Gastrocnemius medialis (tissue), 4 donors: ENCODE measurements at regions not wholly inside any gene's neighbourhood (a gene's known extent, or its start where the extent isn't known, plus 50 kb on each side); places are given as distances from the start of the nearest gene placed in this dataset.

Experiments used
- ATAC-seq, 2 donors: fragments of 150-250 bp; one replicate each; pipeline ENCODE4 v1.9.1; 2016
- DNase-seq, 2 donors: peaks; one replicate each; pipeline ENCODE4 v3.0.0-alpha.2; 2019
- H3K27ac ChIP-seq, 4 donors: fragments of 200-600 bp; sonication (generic); 1 replicate in 1 of 4; 2 replicates in 3 of 4; pipeline ENCODE4 v1.5.1; 2016 to 2018; ENCODE audit warnings: mild to moderate bottlenecking in 2 of 4, moderate library complexity in 1 of 4
- H3K27me3 ChIP-seq, 3 donors: fragments of 200-600 bp; sonication (generic) in 2 of 3; 1 replicate in 1 of 3; 2 replicates in 2 of 3; pipeline versions ENCODE4 v1.5.1 to v1.6.0; 2016 to 2019; ENCODE audit warnings: mild to moderate bottlenecking in 1 of 3, moderate library complexity in 1 of 3
- H3K36me3 ChIP-seq, 2 donors: fragments of 200-600 bp; sonication (generic) in 1 of 2; one replicate each; pipeline ENCODE4 v1.5.1; 2017 to 2018
- H3K4me1 ChIP-seq, 2 donors: fragments of 200-600 bp; sonication (generic) in 1 of 2; one replicate each; pipeline ENCODE4 v1.5.1; 2016 to 2017; ENCODE audit warnings: mild to moderate bottlenecking in 2 of 2
- H3K4me3 ChIP-seq, 4 donors: fragments of 200-600 bp; sonication (generic) in 3 of 4; 1 replicate in 1 of 4; 2 replicates in 3 of 4; pipeline ENCODE4 v1.5.1; 2016 to 2019; ENCODE audit warnings: mild to moderate bottlenecking in 2 of 4
- H3K9me3 ChIP-seq, 3 donors: fragments of 200-600 bp; sonication (generic) in 2 of 3; 1 replicate in 1 of 3; 2 replicates in 2 of 3; pipeline ENCODE4 v1.5.1; 2016 to 2019
- CTCF ChIP-seq, 5 experiments: fragments of 450-650 bp in 3 of 5; fragments of 200-600 bp in 2 of 5; sonication (generic) in 2 of 5; IDR thresholded peaks in 4 of 5; conservative IDR thresholded peaks in 1 of 5; 1 replicate in 4 of 5; 2 replicates in 1 of 5; pipeline ENCODE4 v1.5.1; 2016 to 2019; ENCODE audit warnings: antibody characterized with exemption in 5 of 5, mild to moderate bottlenecking in 3 of 5, moderate library complexity in 3 of 5
- POLR2A ChIP-seq, 2 donors: fragments of 450-650 bp; IDR thresholded peaks; one replicate each; pipeline ENCODE4 v1.6.1; 2017; ENCODE audit warnings: antibody characterized with exemption in 2 of 2, mild to moderate bottlenecking in 2 of 2, moderate library complexity in 2 of 2
- in situ Hi-C, 4 donors: fragments of 200-750 bp; cut with MboI; loops; one replicate each; pipeline versions ENCODE4 v1.15.0 to v1.8.0; 2017; ENCODE audit warnings: low sequenced_read_pairs in 4 of 4
- intact Hi-C: fragments of 100-400 bp; cut with DNase I; formaldehyde crosslinking; loops from one replicate; pipeline ENCODE4 v1.15.1; 2023; ENCODE audit warnings: low total_unique reads

GRCh38 chr10:8640301-8640700 lies 585.8 kb downstream of the GATA3 start:
- Histone ChIP-seq H3K4me1 (no peaks in the 10 kb centered on the region), H3K27me3 (no peaks in the 10 kb centered on the region), H3K36me3 (no peaks in the 10 kb centered on the region), H3K27ac (no peak overlapping the region), H3K4me3 (no peak overlapping the region), H3K9me3 (no peaks in the 10 kb centered on the region)
- no peak for ATAC-seq
- no peak for DNase-seq
- in situ Hi-C loops, result no loop called here
- intact Hi-C loops, result no loop called here
- TF ChIP-seq CTCF (IDR thresholded peaks at IDR 0.05 in 4 of 5, conservative IDR thresholded peaks at IDR 0.05 in 1 of 5), result no peak

GRCh38 chr10:8640878-8641277 lies 586.4 kb downstream of the GATA3 start:
- ATAC-seq (no peak), DNase-seq (no peak)
- in situ Hi-C loops, result no loop called here
- Histone ChIP-seq H3K27me3 (no peaks in the 10 kb centered on the region), H3K9me3 (no peaks in the 10 kb centered on the region), H3K36me3 (no peaks in the 10 kb centered on the region), H3K4me1 (no peaks in the 10 kb centered on the region), H3K4me3 (no peak overlapping the region), H3K27ac (no peak overlapping the region)
- intact Hi-C loops, result no loop called here
- TF ChIP-seq CTCF (IDR thresholded peaks at IDR 0.05 in 4 of 5, conservative IDR thresholded peaks at IDR 0.05 in 1 of 5) (no peak), POLR2A (IDR thresholded peaks at IDR 0.05) (no peak)

- in situ Hi-C loops, result no loop called here
- intact Hi-C loops, result no loop called here
- ATAC-seq, result no peak
Measured at GRCh38 chr10:8656261-8656660, 601.8 kb downstream of the GATA3 start.

GRCh38 chr10:8659982-8660381 lies 605.5 kb downstream of the GATA3 start:
- intact Hi-C loops, result no loop called here
- Histone ChIP-seq H3K27ac (no peak overlapping the region), H3K9me3 (no peaks in the 10 kb centered on the region), H3K27me3 (no peaks in the 10 kb centered on the region), H3K36me3 (no peaks in the 10 kb centered on the region), H3K4me3 (no peak overlapping the region), H3K4me1 (no peaks in the 10 kb centered on the region)
- ATAC-seq, result no peak
- DNase-seq, result no peak
- in situ Hi-C loops, result no loop called here
- no peak for TF ChIP-seq CTCF (IDR thresholded peaks at IDR 0.05 in 4 of 5, conservative IDR thresholded peaks at IDR 0.05 in 1 of 5)
- TF ChIP-seq POLR2A (IDR thresholded peaks at IDR 0.05), result no peak

More at GRCh38 chr10:8656261-8656660, 601.8 kb downstream of the GATA3 start:
- Histone ChIP-seq H3K4me3 (no peak overlapping the region), H3K27me3 (no peaks in the 10 kb centered on the region), H3K36me3 (no peaks in the 10 kb centered on the region), H3K27ac (no peak overlapping the region), H3K9me3 (no peaks in the 10 kb centered on the region), H3K4me1 (no peaks in the 10 kb centered on the region)
- no peak for DNase-seq
- no peak for TF ChIP-seq POLR2A (IDR thresholded peaks at IDR 0.05)
- no peak for TF ChIP-seq CTCF (IDR thresholded peaks at IDR 0.05 in 4 of 5, conservative IDR thresholded peaks at IDR 0.05 in 1 of 5)

GRCh38 chr10:8661886-8662285 lies 607.4 kb downstream of the GATA3 start:
- no peaks in the 10 kb centered on the region for H3K9me3 ChIP-seq
- no peaks in the 10 kb centered on the region for H3K27me3 ChIP-seq
- in situ Hi-C loops, result no loop called here
- ATAC-seq (no peak), DNase-seq (no peak)
- H3K27ac ChIP-seq, result no peak overlapping the region
- no peak for TF ChIP-seq POLR2A (IDR thresholded peaks at IDR 0.05)
- no peaks in the 10 kb centered on the region for H3K36me3 ChIP-seq
- no peaks in the 10 kb centered on the region for H3K4me1 ChIP-seq
- intact Hi-C loops, result no loop called here
- H3K4me3 ChIP-seq, result no peak overlapping the region
